MM.1S (cell line): ENCODE measurements at regions not wholly inside any gene's neighbourhood (a gene's known extent, or its start where the extent isn't known, plus 50 kb on each side); places are given as distances from the start of the nearest gene placed in this dataset.

Experiments
- CTCF ChIP-seq: fragments of 300-600 bp; sonication (generic); IDR thresholded peaks from 2 replicates; pipeline ENCODE4 v1.5.1; 2016; ENCODE audit warnings: antibody characterized with exemption, low read length, mixed read lengths
- EZH2 ChIP-seq: fragments of 300-600 bp; sonication (generic); optimal IDR thresholded peaks from 2 replicates; pipeline ENCODE3; 2017; ENCODE audit warnings: low read depth, mild to moderate bottlenecking, antibody characterized with exemption, low read length, mixed read lengths
- EZH2phosphoT487 ChIP-seq: fragments of 300-600 bp; sonication (generic); IDR thresholded peaks from 2 replicates; pipeline ENCODE4 v1.6.1; 2018; ENCODE audit warnings: antibody characterized with exemption, low read length

DNA sequence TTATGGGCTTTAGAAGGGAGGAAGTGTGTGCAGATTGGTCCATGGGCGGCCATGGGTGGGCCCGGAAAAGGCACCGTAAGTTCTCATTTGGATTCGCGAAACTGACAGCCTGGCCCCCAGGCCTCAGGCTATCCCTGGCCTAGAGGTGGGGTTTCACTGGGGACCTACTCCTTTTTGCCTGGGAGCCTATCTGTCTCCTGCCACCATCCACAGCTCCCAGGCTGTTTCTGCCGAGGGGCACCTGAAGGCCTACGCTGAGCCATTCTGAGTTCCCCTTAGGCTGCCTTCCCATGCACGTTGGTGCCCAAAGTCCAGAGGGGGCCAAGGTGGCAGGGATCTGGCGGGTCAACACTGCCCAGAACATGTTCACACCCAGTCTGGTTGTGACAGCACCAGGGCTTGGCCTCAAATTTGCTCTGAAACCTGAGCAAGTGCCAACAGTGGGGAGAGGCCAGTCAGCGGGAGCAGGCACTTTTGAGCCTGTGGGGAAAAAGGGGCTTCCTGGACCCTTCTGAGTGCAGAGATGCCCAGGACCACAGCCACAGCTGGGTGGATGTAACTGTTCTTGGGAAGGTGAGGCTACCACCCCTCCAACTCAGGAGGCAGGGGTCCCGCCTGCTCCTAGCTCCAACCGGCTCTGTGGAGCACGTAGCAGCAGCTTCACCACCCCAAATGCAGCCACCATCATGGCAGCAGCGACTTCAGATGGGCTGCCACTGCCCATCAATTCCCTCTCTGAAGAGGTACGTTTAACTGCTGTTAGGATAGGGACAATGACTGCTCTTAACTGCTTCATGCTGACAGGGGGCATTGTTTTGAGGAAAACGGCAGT is 73.6 kb upstream of the ZNF804A start:
- TF ChIP-seq CTCF: no peak
- TF ChIP-seq EZH2: no peak
- no peak for TF ChIP-seq EZH2phosphoT487
